ENCODE measurements at regions not wholly inside any gene's neighbourhood (a gene's known extent, or its start where the extent isn't known, plus 50 kb on each side); places are given as distances from the start of the nearest gene placed in this dataset.

GRCh38 chr9:28073270-28073669 is 500.0 kb upstream of the C9orf72 start:
- dilution Hi-C loops (cut with MboI; ENCODE audit: extremely low pct_ligation_motif_present, low sequenced_read_pairs) = no loop called here
- DNase-seq (ENCODE audit: low read depth, low spot score) (peak; percentile 60), FAIRE-seq (no peak)
- Histone ChIP-seq H4K20me1 (replicated peaks; ENCODE audit: control insufficient read depth, extremely low read depth, insufficient read depth, low read length) (no peaks in the 10 kb centered on the region), H3K9me3 (replicated peaks; ENCODE audit: control insufficient read depth, insufficient read depth, low read length) (no peaks in the 10 kb centered on the region), H3K27ac (ENCODE audit: insufficient read depth, low read depth, low read length) (no peak overlapping the region), H3K27me3 (ENCODE audit: control insufficient read depth in 2 of 2, insufficient read depth in 2 of 2, low read length in 2 of 2) (no peaks in the 10 kb centered on the region), H3K79me2 (ENCODE audit: control insufficient read depth, insufficient read depth, low read length) (no peaks in the 10 kb centered on the region), H3K36me3 (ENCODE audit: control insufficient read depth in 2 of 2, extremely low read depth in 1 of 2, insufficient read depth in 2 of 2, low read length in 2 of 2) (no peaks in the 10 kb centered on the region), H3K4me3 (replicated peaks in 1 of 3; ENCODE audit: insufficient read depth in 1 of 3, low read depth in 1 of 3, low read length in 3 of 3) (no peak overlapping the region), H3K9me1 (replicated peaks; ENCODE audit: control insufficient read depth, extremely low read depth, insufficient read depth, low read length) (no peaks in the 10 kb centered on the region), H3K4me2 (ENCODE audit: insufficient read depth, low read length) (no peak overlapping the region), H3K4me1 (ENCODE audit: control insufficient read depth, extremely low read depth, insufficient read depth, low read length) (no peaks in the 10 kb centered on the region), H2AFZ (ENCODE audit: low read depth, low read length) (no peak overlapping the region), H3K9ac (replicated peaks; ENCODE audit: extremely low read depth, insufficient read depth, low read length) (no peak overlapping the region)
- no peak for TF ChIP-seq POLR2AphosphoS5 (IDR thresholded peaks at IDR 0.05; ENCODE audit: insufficient read depth, low read depth, low read length)
- no peak for TF ChIP-seq GATA2 (IDR thresholded peaks at IDR 0.05; ENCODE audit: insufficient read depth, insufficient read length, low read depth, low read length)
- TF ChIP-seq CTCF (IDR thresholded peaks at IDR 0.05; ENCODE audit: extremely low read depth in 1 of 2, insufficient read depth in 1 of 2, low read depth in 1 of 2, low read length in 2 of 2) = peak; percentile 6 to 24
- ChIA-PET CTCF (interaction anchor here (1.8 kb wide), 1 partner anchor 740 kb away, joined by 7 read pairs; no protein-coding TSS in a partner anchor), POLR2A (no interaction called here)
- no TSS peak for BruUV-seq (replicated peaks)
- intact Hi-C loops (cut with micrococcal nuclease) = loop anchor here (1.0 kb wide), 1 partner anchor 347 kb away; no protein-coding TSS in a partner anchor

- Histone ChIP-seq H3K36me3 (ENCODE audit: control insufficient read depth in 2 of 2, extremely low read depth in 1 of 2, insufficient read depth in 2 of 2, low read length in 2 of 2) (no peaks in the 10 kb centered on the region), H3K4me1 (ENCODE audit: control insufficient read depth, extremely low read depth, insufficient read depth, low read length) (no peaks in the 10 kb centered on the region), H3K4me3 (replicated peaks in 1 of 3; ENCODE audit: insufficient read depth in 1 of 3, low read depth in 1 of 3, low read length in 3 of 3) (no peak overlapping the region), H2AFZ (ENCODE audit: low read depth, low read length) (no peak overlapping the region), H3K9me1 (replicated peaks; ENCODE audit: control insufficient read depth, extremely low read depth, insufficient read depth, low read length) (no peaks in the 10 kb centered on the region), H3K4me2 (ENCODE audit: insufficient read depth, low read length) (no peak overlapping the region), H4K20me1 (replicated peaks; ENCODE audit: control insufficient read depth, extremely low read depth, insufficient read depth, low read length) (no peaks in the 10 kb centered on the region), H3K9ac (replicated peaks; ENCODE audit: extremely low read depth, insufficient read depth, low read length) (no peak overlapping the region), H3K9me3 (replicated peaks; ENCODE audit: control insufficient read depth, insufficient read depth, low read length) (no peaks in the 10 kb centered on the region), H3K79me2 (ENCODE audit: control insufficient read depth, insufficient read depth, low read length) (no peaks in the 10 kb centered on the region), H3K27me3 (ENCODE audit: control insufficient read depth in 2 of 2, insufficient read depth in 2 of 2, low read length in 2 of 2) (no peaks in the 10 kb centered on the region), H3K27ac (ENCODE audit: insufficient read depth, low read depth, low read length) (no peak overlapping the region)
- FAIRE-seq = no peak
- no peak for DNase-seq (ENCODE audit: low read depth, low spot score)
- dilution Hi-C loops (cut with MboI; ENCODE audit: extremely low pct_ligation_motif_present, low sequenced_read_pairs) (no loop called here), intact Hi-C loops (cut with micrococcal nuclease) (no loop called here)
- POLR2A ChIA-PET = no interaction called here
- BruUV-seq (replicated peaks) = no TSS peak
- TF ChIP-seq JUN (IDR thresholded peaks at IDR 0.05; ENCODE audit: borderline replicate concordance, insufficient read depth, insufficient read length, low read depth) (no peak), GATA2 (IDR thresholded peaks at IDR 0.05; ENCODE audit: insufficient read depth, insufficient read length, low read depth, low read length) (no peak), CTCF (IDR thresholded peaks at IDR 0.05; ENCODE audit: extremely low read depth in 1 of 2, insufficient read depth in 1 of 2, low read depth in 1 of 2, low read length in 2 of 2) (no peak), POLR2AphosphoS5 (IDR thresholded peaks at IDR 0.05; ENCODE audit: insufficient read depth, low read depth, low read length) (no peak), MYC (IDR thresholded peaks at IDR 0.05; ENCODE audit: low read depth, low read length) (no peak), POLR2A (IDR thresholded peaks at IDR 0.05; ENCODE audit: low read depth, low read length) (no peak), MAX (IDR thresholded peaks at IDR 0.05; ENCODE audit: insufficient read depth, insufficient read length) (no peak)
- CTCF ChIA-PET = no interaction called here
Measured at GRCh38 chr9:28079677-28080076, 506.4 kb upstream of the C9orf72 start.
